DMS79 treated with DMSO at 0.1 percent for 48 hours (cell line): ENCODE measurements at regions not wholly inside any gene's neighbourhood (a gene's known extent, or its start where the extent isn't known, plus 50 kb on each side); places are given as distances from the start of the nearest gene placed in this dataset.
"Not testable (repeated sequence)": the region's sequence is repeated elsewhere in the genome, so short reads cannot be mapped to it uniquely, and the experiment has no call there.

ENCODE experiments used
- DNase-seq: peaks from one replicate; lab custom pipeline; 2025; lab: John Stamatoyannopoulos, UW

- DNase-seq = no peak
Measured at GRCh38 chr12:126290456-126290855, 1225.2 kb downstream of the AACS start.

DNA sequence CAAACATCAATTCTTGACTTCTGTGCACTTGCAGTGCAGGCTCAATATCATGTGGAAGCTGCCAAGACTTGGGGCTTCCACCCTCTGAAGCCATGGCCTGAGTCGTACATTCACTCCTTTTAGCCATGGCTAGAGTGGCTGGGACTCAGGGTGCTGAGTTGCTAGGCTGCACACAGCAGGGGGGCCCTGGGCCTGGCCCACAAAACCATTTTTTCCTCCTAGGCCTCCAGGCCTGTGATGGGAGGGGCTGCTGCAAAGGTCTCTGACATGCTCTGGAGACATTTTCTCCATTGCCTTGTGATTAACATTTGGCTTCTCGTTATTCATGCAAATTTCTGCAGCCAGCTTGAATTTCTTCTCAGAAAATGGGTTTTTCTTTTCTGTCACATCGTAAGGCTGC, 1226.8 kb downstream of the AACS start:
- not testable (repeated sequence) for DNase-seq

DNA sequence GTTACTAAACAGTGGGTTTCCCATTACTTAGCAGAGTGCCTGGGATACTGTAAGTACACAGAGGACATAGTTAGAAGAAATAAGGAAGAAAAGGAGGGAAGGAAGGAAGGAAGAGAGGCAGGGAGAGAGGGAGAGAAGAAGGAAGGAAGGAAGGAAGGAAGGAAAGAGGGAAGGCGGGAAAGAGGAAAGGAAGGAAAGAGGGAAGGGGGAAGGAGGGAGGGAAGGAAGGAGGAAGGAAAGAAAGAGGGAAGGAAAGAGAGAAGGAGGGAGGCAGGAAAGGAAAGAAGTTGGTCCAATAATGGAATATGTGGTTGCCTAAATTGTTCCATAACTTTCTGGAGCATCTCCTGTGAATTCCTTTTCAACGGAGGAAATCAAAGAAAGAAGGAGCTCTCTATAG, 1230.4 kb downstream of the AACS start:
- DNase-seq = no peak

GRCh38 chr12:126309278-126309677, 1244.0 kb downstream of the AACS start:
- no peak for DNase-seq

DNA sequence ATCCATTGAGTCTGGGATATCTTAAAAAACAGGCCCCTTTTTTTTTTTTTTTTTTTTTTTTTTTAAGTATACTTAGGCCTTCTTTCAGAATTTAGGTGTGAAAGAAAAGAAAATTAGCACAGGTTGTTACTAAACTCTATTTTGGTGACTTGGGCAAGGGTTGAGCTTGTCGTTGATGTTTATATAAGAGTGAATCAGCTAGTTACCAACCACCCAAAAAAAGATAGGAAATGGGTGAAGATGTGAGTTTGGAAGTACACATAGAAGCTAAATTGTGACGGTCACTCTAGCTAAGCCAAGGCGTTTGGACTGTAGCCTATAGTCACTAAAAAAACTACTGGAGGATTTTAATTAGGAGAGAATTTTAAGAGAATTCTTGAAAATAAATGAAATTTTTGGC, 1247.2 kb downstream of the AACS start:
- DNase-seq = no peak

- DNase-seq = no peak
Measured at GRCh38 chr12:126316411-126316810, 1251.2 kb downstream of the AACS start.

DNA sequence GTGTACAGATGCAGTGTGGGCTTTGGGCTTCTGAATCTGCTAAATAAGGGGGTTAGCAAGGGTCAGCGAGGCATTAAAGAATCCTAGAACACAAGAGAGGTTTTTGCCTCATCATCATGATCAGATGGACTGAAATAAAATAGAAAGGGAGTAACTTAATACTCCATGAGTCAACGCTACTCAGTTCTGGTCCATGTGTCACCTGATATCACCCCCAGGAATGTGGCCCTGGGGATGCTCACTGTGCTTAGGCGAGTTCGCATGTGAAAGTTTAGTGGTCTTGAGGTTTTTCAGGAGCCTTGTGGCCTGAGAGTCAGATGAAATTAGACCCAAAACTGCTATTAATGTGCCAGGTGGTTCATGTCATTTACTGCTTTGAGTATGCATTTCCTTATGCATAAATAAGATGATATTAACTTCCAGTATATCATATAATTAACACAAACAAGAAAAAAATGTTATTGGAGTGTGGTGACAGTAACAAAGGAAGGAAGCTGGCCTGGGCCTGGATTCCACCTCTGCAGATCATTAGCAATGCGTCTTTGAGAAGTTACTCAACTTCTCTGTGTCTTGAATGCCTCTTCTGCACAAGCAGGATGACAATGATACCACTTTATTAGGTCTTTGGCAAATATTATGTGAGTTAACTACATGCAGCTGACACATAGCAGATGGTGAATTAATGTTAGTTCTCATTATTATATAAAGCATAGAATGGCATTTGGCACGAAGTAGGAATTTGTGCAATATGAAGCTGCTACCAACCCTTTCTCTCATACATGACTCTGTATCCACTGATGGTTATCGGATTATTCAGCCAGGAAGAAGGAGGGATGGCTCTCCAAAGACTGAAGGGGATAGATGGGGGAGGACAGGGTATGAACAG, 1272.6 kb downstream of the AACS start:
- no peak for DNase-seq

DNA sequence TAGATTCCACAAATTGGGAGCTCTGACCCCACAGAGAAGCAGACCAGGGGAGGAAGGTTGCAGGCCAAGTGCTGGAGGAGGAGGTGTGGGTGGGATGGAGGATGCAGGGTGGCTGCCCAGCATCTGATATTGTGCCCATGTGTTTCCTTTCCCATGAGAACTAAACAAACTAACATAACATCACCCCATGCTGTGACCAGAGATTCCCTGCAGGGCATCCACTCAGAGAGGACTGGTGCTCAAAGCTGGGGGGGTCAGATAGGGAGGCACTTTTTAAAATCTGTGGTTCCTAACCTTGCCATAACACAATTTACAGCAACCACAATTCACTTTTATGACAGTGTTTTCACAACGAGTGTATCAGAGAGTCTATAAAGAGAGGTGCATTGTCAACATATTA, 1277.6 kb downstream of the AACS start:
- DNase-seq = no peak

DNA sequence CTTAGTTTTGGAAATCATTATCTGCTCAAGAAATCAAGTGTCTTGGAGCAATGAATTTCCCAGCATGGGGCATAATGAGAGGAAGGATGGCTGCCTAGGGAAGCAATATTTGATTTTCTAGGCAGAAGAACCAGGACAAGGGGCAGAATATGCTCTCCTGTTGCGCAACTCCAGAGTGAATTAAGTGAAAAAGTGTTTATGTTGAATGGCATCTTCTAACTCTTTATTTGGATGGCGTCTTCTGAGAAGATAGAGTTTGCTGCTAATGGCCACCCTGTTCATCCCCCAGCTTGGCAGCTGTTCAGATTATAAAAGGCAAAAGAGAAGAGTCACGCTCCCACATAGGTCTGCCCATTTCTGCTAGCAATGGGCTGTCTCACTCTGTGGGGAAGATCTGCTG, 1278.1 kb downstream of the AACS start:
- DNase-seq = no peak

GRCh38 chr12:126346087-126346486, 1280.9 kb downstream of the AACS start:
- no peak for DNase-seq

DNA sequence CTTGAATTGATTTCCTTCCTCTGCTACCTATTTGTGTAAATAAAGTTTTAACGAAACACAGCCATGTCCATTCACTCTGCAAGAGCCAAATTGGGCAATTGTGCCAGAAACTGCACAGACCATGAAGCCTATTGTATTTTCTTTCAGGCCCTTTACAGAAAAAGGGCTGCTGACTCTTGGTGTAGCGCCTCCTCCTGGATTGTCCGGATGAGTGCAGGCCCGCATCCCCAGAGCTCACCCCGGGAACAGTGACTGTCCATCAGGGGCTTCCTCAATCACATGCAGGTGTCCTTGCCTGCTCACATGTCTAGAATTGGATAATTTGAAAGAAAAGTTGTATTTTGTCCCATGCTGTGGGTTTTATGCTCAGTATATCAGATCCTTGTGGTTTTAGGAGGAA, 1282.2 kb downstream of the AACS start:
- no peak for DNase-seq

DNA sequence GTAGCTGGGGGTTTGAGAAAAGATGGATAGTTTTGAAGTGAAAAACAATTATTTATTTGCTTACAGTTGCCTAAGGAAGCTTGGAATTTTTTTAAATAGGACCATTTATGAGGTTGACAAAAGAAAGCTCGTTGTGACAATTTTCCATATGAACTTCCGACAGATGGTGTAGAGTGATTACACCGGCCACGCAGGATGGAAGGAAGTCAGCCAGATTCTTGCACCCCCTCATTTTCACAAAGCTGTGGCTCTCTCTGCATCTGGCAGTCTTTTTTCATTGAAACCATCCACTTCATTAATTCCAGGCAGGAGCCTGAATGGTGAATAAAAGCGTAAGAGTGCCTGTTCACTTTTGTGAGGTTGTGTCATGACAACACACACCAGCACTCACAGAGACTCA, 1284.1 kb downstream of the AACS start:
- DNase-seq = no peak

DNA sequence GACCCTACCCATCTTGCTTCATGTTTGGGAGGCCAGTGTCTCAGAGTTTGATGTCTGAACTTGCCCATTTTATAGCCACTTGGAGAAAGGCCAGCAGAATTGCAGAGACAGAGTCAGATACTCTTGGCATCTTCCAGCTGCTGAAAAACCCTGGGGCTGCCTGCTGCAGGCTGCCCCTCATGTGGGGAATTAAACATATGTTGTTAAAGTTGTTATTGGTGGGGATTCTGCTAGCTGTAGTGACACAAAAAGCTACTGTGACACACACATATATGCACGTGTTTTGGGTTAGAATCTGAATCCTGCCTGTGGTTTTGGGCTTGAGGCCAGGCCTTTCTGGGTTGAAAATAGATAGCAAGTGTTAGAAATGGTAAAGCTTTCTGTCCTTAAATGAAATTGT, 1288.4 kb downstream of the AACS start:
- DNase-seq = no peak

DNA sequence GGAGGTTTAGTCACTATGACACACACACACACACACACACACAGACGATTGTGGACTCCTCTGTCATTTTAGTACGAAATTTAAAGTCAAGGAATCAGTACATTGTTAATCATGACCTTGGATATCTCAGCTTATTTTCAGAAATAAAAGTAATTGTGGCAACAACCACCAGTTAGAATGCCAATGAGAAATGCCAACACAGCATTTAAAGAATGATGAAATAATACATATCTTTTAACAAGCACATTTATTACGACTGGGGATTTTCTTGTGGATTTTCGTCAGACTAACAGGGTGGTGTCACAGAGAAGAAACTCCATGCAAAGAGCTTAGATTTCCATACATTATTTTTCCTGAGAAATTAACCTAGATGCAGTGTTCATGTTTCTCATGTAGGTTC, 1289.4 kb downstream of the AACS start:
- DNase-seq = no peak

- DNase-seq = no peak
Measured at GRCh38 chr12:126355346-126355745, 1290.1 kb downstream of the AACS start.

GRCh38 chr12:126358806-126359205, 1293.6 kb downstream of the AACS start:
- no peak for DNase-seq

DNA sequence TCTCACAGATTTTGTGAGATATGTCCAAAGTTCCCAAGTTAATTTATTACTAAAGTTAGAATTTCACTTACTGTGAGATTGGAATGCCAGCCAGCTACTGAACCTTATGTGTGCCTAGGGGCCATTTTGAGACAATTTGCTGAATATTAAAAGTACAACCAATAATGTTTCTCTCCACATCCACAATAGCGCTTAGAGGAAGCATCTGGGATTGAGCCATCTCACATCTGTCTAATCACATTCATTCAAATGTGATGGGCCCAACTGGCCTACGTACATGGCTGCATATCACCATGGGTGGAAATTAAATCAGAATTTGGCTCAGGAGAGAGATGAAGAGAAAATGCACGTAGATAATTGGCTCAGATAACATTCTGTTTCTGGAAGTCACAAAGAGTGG, 1294.0 kb downstream of the AACS start:
- no peak for DNase-seq

GRCh38 chr12:126361804-126362203, 1296.6 kb downstream of the AACS start:
- DNase-seq = no peak

- DNase-seq = no peak
Measured at GRCh38 chr12:126362493-126362892, 1297.3 kb downstream of the AACS start.

- no peak for DNase-seq
Measured at GRCh38 chr12:126362964-126363363, 1297.7 kb downstream of the AACS start.

- no peak for DNase-seq
Measured at GRCh38 chr12:126369487-126370463, 1304.5 kb downstream of the AACS start.

- no peak for DNase-seq
Measured at GRCh38 chr12:126383506-126383905, 1318.3 kb downstream of the AACS start.

GRCh38 chr12:126384026-126384564, 1318.9 kb downstream of the AACS start:
- no peak for DNase-seq
